ENCODE measurements at regions not wholly inside any gene's neighbourhood (a gene's known extent, or its start where the extent isn't known, plus 50 kb on each side); places are given as distances from the start of the nearest gene placed in this dataset.
A peak's percentile ranks its signal among the peaks of the same experiment; 100 is the strongest.

DNA sequence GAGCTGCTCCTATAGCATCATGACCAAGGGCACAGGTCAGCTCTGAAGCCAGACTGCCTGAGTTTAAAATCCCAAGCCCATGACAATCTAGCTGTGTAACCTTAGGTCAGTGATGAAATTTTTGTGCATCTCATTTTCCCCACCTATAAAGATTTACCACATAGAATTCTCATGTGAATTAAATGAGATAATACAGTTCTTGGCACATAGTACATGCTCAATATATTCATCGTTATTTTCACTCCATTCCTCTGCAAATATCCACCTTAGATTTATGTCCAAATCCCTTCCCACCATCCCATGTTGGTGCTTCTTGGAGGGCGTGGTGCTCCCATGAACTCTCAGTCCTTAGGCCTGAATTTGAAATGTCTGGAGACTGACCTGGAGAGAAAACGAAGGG is 300.1 kb downstream of the TLE3 start:
- DNase-seq: no peak

DNA sequence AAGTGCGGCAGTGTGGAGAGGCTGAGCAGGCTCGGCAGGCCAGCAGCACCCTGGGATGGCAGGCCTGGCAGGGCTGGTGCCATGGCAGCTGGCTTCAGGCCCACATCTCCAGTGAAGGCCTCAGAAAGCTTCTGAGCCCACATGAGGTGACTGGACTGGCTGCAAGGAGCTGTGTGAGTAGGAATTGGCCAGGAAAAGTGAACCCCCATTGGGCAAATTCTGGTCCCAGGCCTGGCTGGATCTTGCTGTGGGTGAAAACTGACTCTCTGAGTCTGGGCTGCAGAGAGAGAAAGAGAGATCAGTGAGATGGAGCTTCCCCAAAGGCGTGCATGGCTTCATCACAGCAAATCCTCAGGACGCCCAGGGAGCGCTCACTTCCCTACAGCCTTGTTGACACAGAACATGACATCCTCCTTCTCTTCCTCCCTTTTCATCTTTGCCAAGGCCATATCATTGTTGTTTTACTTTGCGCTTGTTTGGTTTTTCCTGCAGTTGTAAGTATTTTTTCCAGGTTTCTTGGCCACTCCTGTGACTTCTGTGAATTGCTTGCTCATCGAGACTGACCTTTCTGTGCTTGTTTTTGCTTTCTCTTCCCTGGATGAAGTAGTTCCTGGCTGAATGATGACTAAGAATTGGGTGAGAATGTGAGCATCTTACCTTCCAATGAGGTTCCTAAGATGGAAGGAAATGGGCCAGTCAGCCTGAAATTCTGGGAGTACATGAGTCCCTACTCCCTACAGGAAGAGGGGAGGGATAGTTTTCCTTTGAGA is 299.1 kb downstream of the TLE3 start:
- no peak for DNase-seq

- DNase-seq: no peak
Observed at GRCh38 chr15:69801144-69801543, 296.6 kb downstream of the TLE3 start.

GRCh38 chr15:69802432-69802831 is 295.3 kb downstream of the TLE3 start:
- no peak for DNase-seq

GRCh38 chr15:69804786-69805185 is 292.9 kb downstream of the TLE3 start:
- no peak for DNase-seq

GRCh38 chr15:69805248-69805953 is 292.3 kb downstream of the TLE3 start:
- peak; percentile 4 for DNase-seq

DNA sequence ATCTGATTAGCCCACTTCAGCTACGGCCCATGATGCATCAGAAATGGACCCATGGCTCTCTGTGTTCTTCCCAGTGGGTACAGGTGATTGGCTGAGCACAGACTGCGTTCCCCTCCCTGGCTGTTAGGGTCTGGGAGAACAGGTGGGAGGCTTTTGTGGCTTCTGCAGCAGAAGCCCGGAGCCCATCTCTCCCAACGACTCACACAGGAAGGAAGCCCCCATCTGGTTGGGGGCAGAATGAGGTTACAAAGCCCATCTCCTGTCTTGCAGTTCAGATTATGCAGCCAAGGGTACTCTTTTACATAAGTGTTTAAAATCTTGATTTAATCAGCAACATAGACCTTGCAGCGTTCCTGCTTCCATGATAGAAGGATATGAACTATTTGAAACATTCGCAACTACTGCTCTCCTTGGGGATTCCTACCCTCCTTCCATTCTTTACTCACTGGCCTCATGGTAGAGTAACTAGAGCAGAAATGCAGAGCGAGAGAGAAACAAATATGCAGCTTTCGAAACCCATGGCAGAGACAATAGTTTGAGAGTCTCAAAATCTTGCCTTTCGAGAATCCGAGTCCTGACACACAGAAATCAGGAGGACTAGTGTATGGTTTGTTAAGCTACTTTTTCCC is 291.3 kb downstream of the TLE3 start:
- DNase-seq: no peak

DNA sequence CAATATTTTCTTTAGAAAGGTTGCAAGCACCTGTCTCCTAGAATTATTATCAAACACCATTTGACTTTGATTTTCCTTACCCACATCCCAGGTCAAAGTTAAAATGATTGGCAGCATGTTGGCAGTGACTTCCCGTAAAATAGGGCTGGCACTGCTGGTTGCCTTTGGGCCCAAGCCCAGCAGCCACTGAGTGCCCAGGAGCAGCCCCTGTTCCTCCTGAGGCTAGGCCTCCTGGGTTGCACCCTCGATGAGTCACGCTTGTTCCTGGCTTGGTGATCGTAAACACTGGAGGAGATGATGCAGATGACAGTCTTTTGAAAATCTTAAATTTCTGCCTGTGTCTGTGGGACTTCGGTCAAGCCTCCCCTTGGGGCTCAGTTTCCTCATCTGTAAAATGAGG is 290.0 kb downstream of the TLE3 start:
- DNase-seq: peak; percentile 20

DNA sequence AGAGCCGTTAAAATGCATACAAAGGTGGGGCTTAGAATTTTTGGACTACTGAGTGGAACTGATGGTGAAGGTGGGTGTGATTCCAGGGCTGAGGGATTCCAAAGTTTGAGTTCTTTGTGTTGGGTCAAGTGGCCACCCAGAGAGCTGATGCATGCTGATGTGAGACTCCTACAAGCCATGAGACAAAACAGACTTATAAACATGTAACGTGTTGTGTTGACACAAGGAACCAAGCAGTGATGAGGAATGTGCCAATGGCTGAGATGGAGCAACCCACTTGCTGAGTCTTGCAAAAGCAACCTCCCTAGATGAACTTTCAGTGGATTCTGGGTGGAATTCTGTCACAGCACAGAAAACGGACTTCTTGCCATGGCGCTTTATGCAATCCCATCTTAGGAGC is 289.0 kb downstream of the TLE3 start:
- DNase-seq: peak; percentile 2

- DNase-seq: no peak
Observed at GRCh38 chr15:69809421-69809820, 288.3 kb downstream of the TLE3 start.

GRCh38 chr15:69810431-69811354 is 287.0 kb downstream of the TLE3 start:
- peak; percentile 55 for DNase-seq

DNA sequence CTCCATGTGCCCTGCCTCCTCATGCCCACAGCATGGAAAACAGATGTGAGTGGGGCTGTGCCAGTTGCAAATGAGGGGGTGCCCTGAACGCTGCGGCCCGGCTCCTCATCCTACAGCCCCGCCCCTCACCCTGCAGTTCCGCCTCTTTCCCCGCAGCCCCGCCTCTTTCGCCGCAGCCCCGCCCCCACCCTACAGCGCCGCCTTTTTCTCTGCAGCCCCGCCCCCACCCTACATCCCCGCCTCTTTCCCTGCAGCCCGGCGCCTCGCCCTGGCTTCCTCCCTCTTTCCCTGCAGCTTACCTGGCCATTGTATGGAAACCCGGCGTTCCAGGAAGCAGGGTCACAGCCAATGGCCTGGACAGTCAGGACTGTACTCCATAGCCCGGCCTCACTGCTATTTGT is 284.9 kb downstream of the TLE3 start:
- DNase-seq: peak; percentile 70

DNA sequence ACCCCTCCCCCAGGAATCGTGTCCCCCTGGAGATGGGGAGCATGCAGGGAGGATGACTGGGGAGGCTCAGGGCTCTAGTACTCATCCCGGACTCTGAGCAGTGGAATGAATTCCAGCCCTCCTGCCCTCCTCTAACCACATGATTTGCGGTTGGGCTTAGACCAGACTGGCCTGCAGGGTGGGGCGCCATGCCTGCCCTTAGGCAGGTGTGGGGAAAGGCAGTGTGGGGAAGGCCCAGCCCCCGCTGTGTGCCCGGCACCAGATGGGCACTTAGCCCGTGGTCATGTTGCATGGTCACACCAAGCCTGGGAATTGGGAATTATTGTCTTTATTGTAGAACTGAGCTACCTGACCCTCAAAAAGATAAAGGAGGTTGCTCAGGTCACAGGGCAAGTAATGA is 283.8 kb downstream of the TLE3 start:
- peak; percentile 21 for DNase-seq

GRCh38 chr15:69814932-69815331 is 282.8 kb downstream of the TLE3 start:
- DNase-seq: no peak

- DNase-seq: no peak
Observed at GRCh38 chr15:69815793-69816192, 281.9 kb downstream of the TLE3 start.

DNA sequence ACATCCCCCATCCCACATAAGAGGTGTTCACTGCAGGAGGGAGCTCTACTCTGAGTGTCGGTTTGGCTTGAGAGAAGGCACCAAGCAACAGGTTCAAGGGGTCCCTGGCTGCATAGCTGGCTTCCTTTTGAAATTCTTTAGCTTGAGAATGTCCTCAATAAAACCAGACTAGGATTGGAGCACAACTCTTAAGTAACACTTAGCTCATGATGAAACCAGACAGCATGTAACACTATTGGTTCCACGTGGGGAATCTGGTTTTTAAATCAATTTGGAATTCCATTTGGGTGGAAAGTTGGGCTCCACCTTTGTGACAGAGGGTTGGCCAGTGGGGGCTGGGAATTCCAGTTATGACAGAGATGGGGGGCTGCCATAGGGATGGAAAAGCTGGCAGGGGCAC is 281.2 kb downstream of the TLE3 start:
- DNase-seq: no peak

DNA sequence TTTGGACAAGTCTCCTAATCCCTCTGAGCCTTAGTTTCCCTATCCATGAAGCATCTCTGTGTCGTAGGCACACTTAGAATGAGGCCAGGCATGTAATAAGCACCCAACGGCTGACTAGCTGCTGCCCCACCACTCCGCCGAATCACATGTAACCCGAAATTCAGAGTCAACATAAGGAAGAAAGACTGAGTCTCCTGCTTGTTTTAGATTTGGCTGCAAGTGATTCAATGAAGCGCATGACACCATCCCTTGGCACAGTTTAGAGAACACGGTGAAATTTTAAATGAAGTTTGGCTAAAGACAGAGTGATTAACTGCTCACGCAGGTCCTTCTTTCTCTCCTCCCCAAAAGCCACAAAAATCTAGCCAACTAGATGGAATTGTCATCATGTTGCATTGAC is 279.2 kb downstream of the TLE3 start:
- DNase-seq: no peak

DNA sequence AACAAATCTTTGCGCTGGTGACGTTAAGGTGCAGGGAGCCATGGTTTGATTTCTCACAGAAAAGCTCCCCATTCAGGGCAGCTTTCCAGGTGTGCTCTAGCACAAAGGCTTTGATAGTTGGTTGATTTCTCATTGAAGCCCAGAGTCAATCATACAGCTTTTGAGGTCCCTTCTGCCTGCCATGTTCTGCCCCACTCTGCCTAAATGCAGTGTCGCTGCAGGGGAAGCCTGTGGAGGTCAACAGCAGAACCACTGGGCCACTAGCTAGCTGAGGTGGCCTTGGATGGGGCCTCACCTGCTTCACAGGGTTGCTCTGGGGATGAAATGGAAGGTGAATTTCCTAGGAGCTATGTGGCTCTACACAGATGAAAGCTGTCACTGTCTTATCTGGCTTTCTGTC is 278.3 kb downstream of the TLE3 start:
- no peak for DNase-seq

GRCh38 chr15:69820819-69821218 is 276.9 kb downstream of the TLE3 start:
- DNase-seq: peak; percentile 80

GRCh38 chr15:69823223-69823907 is 274.4 kb downstream of the TLE3 start:
- DNase-seq: peak; percentile 2

DNA sequence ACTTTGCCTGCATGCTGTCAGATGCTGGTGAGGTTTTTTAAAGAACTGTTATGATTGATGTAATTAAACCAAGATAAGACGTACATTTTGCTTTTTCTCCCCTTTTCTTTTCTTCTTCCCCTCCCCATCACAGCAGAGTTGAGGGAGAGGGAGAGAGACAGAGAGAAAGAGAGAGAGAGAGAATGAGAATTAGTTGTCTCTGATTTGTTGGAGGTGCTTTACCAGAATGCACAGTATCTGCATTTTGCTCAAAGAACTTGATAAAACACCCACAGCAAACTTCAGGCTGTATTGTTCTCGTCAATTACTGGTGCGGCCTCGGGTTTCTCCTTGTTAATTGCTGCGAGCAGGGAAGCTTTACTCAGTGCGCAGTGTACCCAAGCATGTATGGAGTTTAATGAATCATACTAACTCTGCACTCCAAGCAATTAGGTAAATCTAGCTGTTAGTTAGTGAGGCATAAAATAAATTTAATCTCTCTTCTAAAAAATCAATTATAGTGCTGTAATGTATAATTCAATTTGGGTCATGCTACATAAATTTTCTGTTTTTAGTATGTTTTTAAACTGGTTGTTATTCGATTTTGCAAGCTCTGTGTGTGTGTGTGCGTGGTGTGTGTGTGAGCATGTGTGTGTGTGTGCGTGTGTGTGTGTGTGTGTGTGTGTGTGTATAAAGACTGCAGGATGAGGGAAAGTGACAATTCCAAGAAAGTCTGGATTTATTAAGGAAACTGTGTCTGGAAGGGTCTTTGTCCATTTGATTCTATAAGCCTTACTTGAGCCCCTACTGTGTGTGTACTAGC is 273.4 kb downstream of the TLE3 start:
- peak; percentile 71 for DNase-seq
